UCSD-AML1 (cell line): ENCODE measurements at regions not wholly inside any gene's neighbourhood (a gene's known extent, or its start where the extent isn't known, plus 50 kb on each side); places are given as distances from the start of the nearest gene placed in this dataset.
"Not testable (repeated sequence)": the region's sequence is repeated elsewhere in the genome, so short reads cannot be mapped to it uniquely, and the experiment has no call there.

Experiments used
- DNase-seq: peaks from one replicate; lab custom pipeline; 2025; ENCODE audit not compliant: unreplicated experiment; lab: John Stamatoyannopoulos, UW

DNA sequence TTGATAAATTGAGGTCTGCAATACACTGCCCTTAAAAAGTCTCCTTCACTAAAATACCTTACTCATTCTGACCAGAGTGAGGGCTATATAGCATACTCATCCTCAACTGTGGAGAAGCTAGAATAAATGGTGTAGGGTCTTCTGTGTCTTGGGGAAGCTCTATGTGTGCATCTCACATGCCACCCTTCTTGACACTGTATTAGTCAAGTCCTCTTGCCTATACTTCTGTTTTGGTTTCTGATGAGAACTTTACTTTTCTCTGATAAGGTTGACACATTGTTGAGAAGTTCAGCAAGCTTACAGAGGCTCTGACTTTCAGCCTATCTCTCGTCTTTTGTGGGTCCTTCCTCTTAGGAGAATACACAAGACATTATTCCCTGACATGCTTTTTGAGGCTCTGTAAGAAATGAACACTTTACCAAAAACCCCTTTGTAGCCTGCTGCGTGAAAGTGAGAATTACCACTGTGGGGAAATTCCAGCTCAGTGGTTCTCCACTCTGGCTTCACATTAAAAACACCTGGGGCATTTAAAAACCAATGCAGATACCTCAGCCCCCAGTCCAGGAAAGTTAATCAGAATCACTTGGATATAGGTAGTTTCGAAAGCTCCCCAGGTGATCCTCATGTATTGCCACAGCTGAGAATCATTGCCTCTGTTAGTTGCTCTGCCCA, 372.1 kb upstream of the HS3ST5 start:
- no peak for DNase-seq

DNA sequence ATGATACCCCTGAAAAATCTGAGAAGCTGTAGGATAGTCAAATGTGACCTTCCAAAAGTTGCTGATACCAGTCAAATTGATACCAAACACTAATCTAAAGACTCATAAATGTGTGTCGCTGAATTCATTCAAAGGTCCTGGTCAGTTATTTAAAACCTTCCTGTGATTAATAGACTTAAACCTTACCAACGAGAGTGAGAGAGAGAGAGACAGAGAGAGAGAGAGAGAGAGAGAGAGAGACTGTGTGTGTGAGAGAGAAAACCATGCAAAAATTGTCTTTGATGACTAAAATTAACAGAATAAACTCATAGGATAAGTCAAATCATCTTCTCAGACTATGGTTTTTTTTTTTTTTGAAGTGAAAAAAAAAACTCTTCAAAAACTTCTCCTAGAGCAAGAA, 370.9 kb upstream of the HS3ST5 start:
- DNase-seq = no peak

DNA sequence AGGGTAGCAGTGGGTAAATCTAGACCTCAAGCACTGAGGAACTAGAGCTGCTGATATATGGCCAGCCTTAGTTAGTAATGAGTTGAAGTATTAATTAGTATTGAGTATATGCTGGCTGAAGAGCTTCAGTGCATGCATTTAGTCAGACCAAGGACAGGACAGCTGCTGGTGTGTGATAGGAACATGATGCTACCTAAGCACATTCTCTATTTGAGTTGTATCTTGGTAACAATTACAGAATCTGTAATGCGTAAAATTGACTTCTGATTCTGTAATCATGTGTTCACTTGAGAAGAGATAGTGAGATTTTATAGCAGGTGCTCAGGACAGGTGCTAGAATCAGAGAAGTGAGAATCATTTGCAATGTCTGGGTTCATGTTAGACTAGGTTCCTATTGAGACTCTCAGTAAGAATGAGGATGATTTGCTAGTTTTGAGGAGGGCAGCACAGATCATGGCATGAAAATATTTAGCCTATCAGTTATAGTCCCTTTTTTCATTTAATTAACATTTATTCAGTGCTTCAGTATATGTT, 369.4 kb upstream of the HS3ST5 start:
- no peak for DNase-seq

GRCh38 chr6:114707081-114707620, 364.3 kb upstream of the HS3ST5 start:
- DNase-seq = no peak

DNA sequence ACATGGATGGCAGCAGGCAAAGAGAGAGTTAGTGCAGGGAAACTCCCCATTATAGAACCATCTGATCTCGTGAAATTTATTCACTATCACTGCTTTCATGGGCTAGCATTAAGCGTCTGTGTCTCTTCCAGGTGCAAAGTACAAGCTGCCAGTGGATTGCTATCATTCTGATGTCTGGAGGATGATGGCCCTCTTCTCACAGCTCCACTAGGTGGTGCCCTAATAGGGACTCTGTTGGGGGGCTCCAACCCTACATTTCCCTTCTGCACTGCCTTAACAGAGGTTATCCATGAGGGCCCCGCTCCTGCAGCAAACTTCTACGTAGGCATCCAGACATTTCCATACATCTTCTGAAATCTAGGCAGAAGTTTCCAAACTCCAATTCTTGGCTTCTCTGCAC, 347.8 kb upstream of the HS3ST5 start:
- DNase-seq = no peak

DNA sequence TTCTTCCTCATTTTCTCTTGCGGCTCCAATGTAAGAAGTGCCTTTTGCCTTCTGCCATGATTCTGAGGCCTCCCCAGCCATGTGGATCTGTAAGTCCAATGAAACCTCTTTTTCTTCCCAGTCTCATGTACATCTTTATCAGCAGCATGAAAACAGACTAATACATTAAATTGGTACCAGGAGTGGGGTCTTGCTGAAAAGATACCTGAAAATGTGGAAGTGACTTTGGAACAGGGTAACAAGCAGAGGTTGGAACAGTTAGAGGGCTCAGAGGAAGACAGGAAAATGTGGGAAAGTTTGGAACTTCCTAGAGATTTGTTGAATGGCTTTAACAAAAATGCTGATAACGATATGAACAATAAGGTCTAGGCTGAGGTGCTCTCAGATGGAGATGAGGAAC, 316.7 kb upstream of the HS3ST5 start:
- DNase-seq = no peak

DNA sequence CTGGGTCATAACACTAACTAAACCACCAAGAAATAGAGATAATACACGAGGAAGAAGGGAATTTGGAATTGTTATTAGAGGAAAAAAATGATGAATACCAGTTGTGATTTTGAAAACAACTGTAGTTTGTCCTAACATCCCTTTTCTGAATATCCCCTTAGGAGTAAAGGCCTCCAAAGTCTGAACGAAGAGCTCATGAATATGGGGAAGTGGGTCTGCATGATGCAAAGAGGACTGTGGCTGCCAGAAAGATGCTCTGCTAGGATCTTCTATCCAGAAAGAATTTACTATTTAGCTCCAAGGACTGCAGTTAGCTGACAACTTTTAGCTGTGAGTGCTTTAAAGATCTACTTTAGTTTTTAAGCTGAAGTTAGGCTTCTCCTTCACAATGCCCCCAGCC, 308.8 kb upstream of the HS3ST5 start:
- no peak for DNase-seq

- DNase-seq = no peak
Observed at GRCh38 chr6:114650891-114651290, 308.1 kb upstream of the HS3ST5 start.

- DNase-seq = no peak
Observed at GRCh38 chr6:114649298-114649697, 306.5 kb upstream of the HS3ST5 start.

- no peak for DNase-seq
Observed at GRCh38 chr6:114648847-114649246, 306.0 kb upstream of the HS3ST5 start.

- no peak for DNase-seq
Observed at GRCh38 chr6:114638341-114638740, 295.5 kb upstream of the HS3ST5 start.

- no peak for DNase-seq
Observed at GRCh38 chr6:114634016-114634415, 291.2 kb upstream of the HS3ST5 start.

- not testable (repeated sequence) for DNase-seq
Observed at GRCh38 chr6:114626226-114626625, 283.4 kb upstream of the HS3ST5 start.

DNA sequence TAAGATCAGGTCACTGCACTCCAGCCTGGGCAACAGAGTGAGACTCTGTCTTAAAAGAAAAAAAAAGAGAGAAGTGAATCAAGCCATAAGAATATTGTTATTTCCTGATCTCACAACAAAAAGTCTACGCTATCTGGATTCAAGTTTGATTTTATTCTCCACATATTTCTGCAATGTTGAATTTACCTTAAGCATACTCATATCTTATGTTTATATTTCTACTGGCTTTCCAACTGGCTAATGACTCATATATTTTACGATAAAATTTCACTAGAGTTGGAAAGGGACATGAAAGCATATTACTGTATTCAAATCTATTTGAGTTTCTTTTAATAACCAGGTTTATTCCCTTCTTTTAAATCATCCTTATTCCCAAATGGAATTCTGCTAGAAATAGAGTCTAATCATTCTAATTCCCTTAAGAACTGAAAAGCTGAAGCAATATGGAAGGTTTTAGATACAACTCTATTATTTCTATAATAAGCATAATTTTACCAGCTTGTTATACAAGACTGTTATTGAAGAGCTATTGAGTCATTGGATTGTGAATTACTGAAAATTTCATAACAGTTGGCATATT, 276.9 kb upstream of the HS3ST5 start:
- DNase-seq = no peak

- DNase-seq = no peak
Observed at GRCh38 chr6:114611696-114612095, 268.9 kb upstream of the HS3ST5 start.

- no peak for DNase-seq
Observed at GRCh38 chr6:114608091-114608490, 265.3 kb upstream of the HS3ST5 start.

- DNase-seq = no peak
Observed at GRCh38 chr6:114605656-114606055, 262.8 kb upstream of the HS3ST5 start.

DNA sequence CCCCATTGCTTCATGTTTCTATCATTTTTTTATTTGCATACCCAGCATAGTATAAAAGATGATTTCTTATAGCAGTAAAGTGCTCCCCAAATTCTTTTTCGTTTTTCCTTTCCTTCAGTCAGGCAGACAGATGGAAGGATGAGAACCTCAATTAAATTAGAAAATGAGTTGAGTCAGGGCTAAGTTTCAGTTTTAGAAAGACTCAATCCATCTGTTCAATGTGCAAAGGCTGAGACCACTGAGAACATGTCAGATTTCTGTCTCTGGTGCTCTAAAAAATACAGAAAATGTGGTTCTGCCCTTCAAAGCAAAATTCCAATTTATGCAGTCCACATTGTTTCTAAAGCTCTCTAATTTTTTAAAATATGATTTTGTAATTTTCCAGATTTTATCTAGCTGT, 257.6 kb upstream of the HS3ST5 start:
- no peak for DNase-seq

DNA sequence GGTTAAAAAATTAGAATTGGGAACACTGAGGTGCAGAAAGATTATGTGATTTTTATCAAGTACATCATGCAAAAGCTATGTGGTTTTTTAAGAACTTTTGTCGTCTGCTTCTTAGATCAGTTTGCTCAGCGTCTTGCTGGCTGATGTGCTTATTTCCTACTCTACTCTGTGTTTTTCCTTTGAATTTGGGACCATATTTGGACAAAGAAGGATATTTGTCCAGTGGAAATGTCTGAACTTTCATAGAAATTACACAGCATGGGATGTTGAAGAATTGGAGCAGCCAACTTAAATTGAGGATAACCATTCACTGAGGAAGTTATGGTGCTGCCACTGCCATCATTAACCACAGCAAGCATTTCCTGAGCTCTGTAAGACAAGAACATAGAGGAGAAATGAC, 252.8 kb upstream of the HS3ST5 start:
- no peak for DNase-seq

DNA sequence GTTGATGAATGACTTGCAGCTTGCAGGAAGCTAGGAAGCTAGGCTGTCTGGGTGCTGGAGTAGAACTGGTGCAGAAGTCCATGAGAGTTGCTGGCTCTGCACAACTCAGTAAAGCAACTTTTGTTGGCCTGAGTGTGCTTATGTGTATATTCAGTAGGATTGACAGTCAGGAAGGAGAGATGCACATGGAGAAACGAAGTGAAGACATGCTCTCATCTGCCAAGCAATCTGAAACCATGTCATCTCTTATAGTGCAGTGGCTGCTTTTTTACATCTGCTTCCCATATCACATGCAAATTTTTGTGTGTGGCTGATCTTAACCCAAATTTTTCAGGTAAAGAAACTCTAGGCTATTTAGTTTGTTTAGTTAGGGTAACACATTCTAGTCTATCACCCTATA, 252.4 kb upstream of the HS3ST5 start:
- DNase-seq = no peak

GRCh38 chr6:114592506-114592905, 249.7 kb upstream of the HS3ST5 start:
- no peak for DNase-seq

DNA sequence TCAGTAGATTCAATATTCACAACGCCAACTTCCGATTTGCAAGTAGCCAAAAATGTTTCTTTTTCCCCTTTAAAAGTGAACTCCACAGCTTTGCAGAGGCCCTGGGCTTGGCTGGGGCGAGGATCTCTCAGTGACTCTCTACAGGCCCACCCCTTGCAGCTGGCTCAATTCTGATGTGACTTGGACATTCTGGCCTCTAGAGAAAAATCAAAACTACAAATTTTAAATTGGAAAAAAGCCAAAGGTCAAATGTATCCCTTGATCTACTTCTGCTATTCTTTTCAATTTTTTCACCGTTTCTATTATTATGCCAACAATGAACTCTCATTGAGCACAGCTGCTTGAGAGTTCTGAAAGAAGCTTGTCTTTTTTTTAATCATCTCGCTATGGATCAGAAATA, 245.9 kb upstream of the HS3ST5 start:
- DNase-seq = no peak

DNA sequence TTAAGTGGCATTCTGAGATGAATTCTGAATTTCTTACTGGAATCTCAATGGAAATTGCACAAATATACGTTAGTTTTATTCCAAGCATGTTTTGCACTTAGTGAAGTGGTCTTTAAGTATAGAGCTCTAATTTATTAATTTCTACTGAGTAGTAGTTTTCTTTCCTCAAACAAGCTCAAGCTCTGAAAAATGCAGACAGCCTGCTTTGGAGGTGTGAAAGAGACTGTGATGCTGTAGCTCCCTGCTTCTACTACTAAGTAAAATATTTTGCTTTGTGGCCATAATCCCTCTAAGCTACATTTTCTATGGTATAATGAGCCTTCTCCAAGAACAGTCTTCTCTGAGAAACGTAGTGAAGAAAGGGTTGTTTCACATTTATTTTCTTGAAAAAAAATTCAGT, 243.5 kb upstream of the HS3ST5 start:
- no peak for DNase-seq
